Panc1 (cell line): ENCODE measurements at regions not wholly inside any gene's neighbourhood (a gene's known extent, or its start where the extent isn't known, plus 50 kb on each side); places are given as distances from the start of the nearest gene placed in this dataset.

Experiments used
- POLR2AphosphoS5 ChIP-seq: IDR thresholded peaks from 2 replicates; pipeline ENCODE4 v1.6.1; 2012; ENCODE audit warnings: mild to moderate bottlenecking, low read depth, low read length, moderate library complexity
- TF ChIP-seq, protein P1 (sequence below): fragments of 450-650 bp; IDR thresholded peaks from 2 replicates; pipeline ENCODE4 v1.5.1; 2017; ENCODE audit warnings: mild to moderate bottlenecking
- TF ChIP-seq, protein P2 (sequence below), 2 experiments: IDR thresholded peaks; 2 replicates each; pipeline ENCODE4 v1.6.1; 2011 to 2012; ENCODE audit warnings: low read depth in 2 of 2, control low read depth in 1 of 2, low read length in 1 of 2, mild to moderate bottlenecking in 1 of 2, moderate library complexity in 1 of 2; ENCODE audit not compliant: insufficient read depth in 1 of 2

DNA sequence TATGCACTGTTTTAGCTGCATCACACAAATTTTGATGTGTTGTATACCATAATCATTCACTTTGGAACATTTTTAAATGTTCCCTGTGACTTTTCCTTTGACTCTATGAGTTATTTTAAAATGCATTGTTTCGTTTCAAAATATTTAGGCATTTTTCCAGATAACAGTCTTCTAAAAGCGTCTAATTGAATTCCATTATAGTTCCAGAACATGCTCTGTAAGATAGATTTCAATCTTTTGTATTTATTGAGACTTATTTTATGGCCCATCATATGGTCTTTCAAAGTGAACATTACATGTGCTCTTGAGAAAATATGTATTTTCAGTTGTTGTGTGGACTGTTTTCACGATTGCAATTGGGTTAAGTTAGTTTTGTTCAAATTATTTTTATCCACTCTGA, 98.7 kb upstream of the ARHGAP5 start:
- TF ChIP-seq, protein P1, sequence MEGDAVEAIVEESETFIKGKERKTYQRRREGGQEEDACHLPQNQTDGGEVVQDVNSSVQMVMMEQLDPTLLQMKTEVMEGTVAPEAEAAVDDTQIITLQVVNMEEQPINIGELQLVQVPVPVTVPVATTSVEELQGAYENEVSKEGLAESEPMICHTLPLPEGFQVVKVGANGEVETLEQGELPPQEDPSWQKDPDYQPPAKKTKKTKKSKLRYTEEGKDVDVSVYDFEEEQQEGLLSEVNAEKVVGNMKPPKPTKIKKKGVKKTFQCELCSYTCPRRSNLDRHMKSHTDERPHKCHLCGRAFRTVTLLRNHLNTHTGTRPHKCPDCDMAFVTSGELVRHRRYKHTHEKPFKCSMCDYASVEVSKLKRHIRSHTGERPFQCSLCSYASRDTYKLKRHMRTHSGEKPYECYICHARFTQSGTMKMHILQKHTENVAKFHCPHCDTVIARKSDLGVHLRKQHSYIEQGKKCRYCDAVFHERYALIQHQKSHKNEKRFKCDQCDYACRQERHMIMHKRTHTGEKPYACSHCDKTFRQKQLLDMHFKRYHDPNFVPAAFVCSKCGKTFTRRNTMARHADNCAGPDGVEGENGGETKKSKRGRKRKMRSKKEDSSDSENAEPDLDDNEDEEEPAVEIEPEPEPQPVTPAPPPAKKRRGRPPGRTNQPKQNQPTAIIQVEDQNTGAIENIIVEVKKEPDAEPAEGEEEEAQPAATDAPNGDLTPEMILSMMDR, result no peak
- TF ChIP-seq POLR2AphosphoS5, result no peak
- TF ChIP-seq, protein P2, sequence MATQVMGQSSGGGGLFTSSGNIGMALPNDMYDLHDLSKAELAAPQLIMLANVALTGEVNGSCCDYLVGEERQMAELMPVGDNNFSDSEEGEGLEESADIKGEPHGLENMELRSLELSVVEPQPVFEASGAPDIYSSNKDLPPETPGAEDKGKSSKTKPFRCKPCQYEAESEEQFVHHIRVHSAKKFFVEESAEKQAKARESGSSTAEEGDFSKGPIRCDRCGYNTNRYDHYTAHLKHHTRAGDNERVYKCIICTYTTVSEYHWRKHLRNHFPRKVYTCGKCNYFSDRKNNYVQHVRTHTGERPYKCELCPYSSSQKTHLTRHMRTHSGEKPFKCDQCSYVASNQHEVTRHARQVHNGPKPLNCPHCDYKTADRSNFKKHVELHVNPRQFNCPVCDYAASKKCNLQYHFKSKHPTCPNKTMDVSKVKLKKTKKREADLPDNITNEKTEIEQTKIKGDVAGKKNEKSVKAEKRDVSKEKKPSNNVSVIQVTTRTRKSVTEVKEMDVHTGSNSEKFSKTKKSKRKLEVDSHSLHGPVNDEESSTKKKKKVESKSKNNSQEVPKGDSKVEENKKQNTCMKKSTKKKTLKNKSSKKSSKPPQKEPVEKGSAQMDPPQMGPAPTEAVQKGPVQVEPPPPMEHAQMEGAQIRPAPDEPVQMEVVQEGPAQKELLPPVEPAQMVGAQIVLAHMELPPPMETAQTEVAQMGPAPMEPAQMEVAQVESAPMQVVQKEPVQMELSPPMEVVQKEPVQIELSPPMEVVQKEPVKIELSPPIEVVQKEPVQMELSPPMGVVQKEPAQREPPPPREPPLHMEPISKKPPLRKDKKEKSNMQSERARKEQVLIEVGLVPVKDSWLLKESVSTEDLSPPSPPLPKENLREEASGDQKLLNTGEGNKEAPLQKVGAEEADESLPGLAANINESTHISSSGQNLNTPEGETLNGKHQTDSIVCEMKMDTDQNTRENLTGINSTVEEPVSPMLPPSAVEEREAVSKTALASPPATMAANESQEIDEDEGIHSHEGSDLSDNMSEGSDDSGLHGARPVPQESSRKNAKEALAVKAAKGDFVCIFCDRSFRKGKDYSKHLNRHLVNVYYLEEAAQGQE (IDR thresholded peaks at IDR 0.05; ENCODE audit: insufficient read depth in 1 of 2, low read depth in 2 of 2, low read length in 1 of 2), result no peak
